ENCODE measurements at regions not wholly inside any gene's neighbourhood (a gene's known extent, or its start where the extent isn't known, plus 50 kb on each side); places are given as distances from the start of the nearest gene placed in this dataset.

DNA sequence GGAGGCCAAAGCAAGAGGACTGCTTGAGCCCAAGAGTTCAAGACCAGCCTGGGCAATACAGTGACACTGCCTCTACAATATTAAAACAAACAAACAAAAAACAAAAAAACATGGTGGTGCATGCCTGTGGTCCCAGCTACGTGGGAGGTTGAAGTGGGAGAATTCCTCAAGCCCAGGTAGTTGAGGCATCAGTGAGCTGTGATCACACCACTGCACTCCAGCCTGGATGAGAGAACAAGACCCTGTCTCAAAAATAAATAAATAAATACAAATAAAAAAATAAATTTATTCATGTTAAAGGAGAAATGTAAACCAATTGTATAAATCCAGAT, 200.6 kb downstream of the BCHE start:
- TF ChIP-seq, protein P1, sequence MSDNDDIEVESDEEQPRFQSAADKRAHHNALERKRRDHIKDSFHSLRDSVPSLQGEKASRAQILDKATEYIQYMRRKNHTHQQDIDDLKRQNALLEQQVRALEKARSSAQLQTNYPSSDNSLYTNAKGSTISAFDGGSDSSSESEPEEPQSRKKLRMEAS (IDR thresholded peaks at IDR 0.05): no peak
- TF ChIP-seq, protein P2, sequence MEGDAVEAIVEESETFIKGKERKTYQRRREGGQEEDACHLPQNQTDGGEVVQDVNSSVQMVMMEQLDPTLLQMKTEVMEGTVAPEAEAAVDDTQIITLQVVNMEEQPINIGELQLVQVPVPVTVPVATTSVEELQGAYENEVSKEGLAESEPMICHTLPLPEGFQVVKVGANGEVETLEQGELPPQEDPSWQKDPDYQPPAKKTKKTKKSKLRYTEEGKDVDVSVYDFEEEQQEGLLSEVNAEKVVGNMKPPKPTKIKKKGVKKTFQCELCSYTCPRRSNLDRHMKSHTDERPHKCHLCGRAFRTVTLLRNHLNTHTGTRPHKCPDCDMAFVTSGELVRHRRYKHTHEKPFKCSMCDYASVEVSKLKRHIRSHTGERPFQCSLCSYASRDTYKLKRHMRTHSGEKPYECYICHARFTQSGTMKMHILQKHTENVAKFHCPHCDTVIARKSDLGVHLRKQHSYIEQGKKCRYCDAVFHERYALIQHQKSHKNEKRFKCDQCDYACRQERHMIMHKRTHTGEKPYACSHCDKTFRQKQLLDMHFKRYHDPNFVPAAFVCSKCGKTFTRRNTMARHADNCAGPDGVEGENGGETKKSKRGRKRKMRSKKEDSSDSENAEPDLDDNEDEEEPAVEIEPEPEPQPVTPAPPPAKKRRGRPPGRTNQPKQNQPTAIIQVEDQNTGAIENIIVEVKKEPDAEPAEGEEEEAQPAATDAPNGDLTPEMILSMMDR (IDR thresholded peaks at IDR 0.05 in 2 of 3, conservative IDR thresholded peaks at IDR 0.05 in 1 of 3; ENCODE audit: borderline replicate concordance in 1 of 3, insufficient read depth in 1 of 3, low read depth in 2 of 3, low read length in 2 of 3): no peak
- TF ChIP-seq POLR2A (IDR thresholded peaks at IDR 0.05; ENCODE audit: borderline replicate concordance, extremely low read depth, insufficient read depth, insufficient read length) (no peak), EZH2 (IDR thresholded peaks at IDR 0.05) (no peak), ZNF274 (IDR thresholded peaks at IDR 0.05; ENCODE audit: low read depth, low read length) (no peak), SRF (IDR thresholded peaks at IDR 0.05; ENCODE audit: low read depth) (no peak)
- TF ChIP-seq, protein P3, sequence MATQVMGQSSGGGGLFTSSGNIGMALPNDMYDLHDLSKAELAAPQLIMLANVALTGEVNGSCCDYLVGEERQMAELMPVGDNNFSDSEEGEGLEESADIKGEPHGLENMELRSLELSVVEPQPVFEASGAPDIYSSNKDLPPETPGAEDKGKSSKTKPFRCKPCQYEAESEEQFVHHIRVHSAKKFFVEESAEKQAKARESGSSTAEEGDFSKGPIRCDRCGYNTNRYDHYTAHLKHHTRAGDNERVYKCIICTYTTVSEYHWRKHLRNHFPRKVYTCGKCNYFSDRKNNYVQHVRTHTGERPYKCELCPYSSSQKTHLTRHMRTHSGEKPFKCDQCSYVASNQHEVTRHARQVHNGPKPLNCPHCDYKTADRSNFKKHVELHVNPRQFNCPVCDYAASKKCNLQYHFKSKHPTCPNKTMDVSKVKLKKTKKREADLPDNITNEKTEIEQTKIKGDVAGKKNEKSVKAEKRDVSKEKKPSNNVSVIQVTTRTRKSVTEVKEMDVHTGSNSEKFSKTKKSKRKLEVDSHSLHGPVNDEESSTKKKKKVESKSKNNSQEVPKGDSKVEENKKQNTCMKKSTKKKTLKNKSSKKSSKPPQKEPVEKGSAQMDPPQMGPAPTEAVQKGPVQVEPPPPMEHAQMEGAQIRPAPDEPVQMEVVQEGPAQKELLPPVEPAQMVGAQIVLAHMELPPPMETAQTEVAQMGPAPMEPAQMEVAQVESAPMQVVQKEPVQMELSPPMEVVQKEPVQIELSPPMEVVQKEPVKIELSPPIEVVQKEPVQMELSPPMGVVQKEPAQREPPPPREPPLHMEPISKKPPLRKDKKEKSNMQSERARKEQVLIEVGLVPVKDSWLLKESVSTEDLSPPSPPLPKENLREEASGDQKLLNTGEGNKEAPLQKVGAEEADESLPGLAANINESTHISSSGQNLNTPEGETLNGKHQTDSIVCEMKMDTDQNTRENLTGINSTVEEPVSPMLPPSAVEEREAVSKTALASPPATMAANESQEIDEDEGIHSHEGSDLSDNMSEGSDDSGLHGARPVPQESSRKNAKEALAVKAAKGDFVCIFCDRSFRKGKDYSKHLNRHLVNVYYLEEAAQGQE (IDR thresholded peaks at IDR 0.05; ENCODE audit: low read depth): no peak
- TF ChIP-seq, protein P4, sequence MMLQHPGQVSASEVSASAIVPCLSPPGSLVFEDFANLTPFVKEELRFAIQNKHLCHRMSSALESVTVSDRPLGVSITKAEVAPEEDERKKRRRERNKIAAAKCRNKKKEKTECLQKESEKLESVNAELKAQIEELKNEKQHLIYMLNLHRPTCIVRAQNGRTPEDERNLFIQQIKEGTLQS (IDR thresholded peaks at IDR 0.05): no peak
- TF ChIP-seq, protein P5, sequence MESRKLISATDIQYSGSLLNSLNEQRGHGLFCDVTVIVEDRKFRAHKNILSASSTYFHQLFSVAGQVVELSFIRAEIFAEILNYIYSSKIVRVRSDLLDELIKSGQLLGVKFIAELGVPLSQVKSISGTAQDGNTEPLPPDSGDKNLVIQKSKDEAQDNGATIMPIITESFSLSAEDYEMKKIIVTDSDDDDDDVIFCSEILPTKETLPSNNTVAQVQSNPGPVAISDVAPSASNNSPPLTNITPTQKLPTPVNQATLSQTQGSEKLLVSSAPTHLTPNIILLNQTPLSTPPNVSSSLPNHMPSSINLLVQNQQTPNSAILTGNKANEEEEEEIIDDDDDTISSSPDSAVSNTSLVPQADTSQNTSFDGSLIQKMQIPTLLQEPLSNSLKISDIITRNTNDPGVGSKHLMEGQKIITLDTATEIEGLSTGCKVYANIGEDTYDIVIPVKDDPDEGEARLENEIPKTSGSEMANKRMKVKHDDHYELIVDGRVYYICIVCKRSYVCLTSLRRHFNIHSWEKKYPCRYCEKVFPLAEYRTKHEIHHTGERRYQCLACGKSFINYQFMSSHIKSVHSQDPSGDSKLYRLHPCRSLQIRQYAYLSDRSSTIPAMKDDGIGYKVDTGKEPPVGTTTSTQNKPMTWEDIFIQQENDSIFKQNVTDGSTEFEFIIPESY (IDR thresholded peaks at IDR 0.05; ENCODE audit: extremely low read depth, insufficient replicate concordance, low read length): no peak
